ENCODE measurements at regions not wholly inside any gene's neighbourhood (a gene's known extent, or its start where the extent isn't known, plus 50 kb on each side); places are given as distances from the start of the nearest gene placed in this dataset.

GRCh38 chr1:112309499-112309898 lies 86.5 kb upstream of the CTTNBP2NL start:
- TF ChIP-seq CTCF (IDR thresholded peaks at IDR 0.05; ENCODE audit: low read depth, low read length) (no peak), EZH2phosphoT487 (IDR thresholded peaks at IDR 0.05; ENCODE audit: low read depth) (no peak)

Data from OCI-LY3 (cell line).